LNCAP (cell line): ENCODE measurements at regions not wholly inside any gene's neighbourhood (a gene's known extent, or its start where the extent isn't known, plus 50 kb on each side); places are given as distances from the start of the nearest gene placed in this dataset.

Experiments used
- TF ChIP-seq, protein P1 (sequence below): fragments of 450-650 bp; IDR thresholded peaks from 2 replicates; pipeline ENCODE4 v1.5.1; 2017; ENCODE audit warnings: mild to moderate bottlenecking

DNA sequence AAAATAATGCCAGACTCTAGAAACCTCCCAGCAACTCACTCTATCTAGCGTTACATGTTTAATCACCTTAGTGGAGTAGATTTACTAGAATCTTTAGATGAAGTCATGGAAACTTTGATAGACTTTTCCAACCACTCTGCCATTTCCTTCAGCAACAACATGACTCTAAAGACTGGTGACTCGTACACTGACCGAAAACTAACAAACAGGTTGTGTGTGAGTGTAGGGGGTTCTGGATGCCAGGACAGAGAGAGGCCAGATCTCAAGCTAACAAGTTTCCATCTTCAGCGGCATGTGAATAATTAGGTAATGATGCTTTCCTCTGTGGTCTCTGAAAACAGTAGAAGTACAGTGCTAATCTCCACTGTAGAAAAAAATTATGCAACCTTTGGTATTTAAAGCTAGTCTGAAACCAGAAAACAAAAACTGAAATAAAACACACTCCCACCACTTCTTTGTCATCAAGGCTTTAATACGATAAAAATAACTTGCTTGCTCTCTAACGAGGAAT is 286.4 kb downstream of the PRDM5 start:
- TF ChIP-seq, protein P1, sequence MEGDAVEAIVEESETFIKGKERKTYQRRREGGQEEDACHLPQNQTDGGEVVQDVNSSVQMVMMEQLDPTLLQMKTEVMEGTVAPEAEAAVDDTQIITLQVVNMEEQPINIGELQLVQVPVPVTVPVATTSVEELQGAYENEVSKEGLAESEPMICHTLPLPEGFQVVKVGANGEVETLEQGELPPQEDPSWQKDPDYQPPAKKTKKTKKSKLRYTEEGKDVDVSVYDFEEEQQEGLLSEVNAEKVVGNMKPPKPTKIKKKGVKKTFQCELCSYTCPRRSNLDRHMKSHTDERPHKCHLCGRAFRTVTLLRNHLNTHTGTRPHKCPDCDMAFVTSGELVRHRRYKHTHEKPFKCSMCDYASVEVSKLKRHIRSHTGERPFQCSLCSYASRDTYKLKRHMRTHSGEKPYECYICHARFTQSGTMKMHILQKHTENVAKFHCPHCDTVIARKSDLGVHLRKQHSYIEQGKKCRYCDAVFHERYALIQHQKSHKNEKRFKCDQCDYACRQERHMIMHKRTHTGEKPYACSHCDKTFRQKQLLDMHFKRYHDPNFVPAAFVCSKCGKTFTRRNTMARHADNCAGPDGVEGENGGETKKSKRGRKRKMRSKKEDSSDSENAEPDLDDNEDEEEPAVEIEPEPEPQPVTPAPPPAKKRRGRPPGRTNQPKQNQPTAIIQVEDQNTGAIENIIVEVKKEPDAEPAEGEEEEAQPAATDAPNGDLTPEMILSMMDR: no peak

DNA sequence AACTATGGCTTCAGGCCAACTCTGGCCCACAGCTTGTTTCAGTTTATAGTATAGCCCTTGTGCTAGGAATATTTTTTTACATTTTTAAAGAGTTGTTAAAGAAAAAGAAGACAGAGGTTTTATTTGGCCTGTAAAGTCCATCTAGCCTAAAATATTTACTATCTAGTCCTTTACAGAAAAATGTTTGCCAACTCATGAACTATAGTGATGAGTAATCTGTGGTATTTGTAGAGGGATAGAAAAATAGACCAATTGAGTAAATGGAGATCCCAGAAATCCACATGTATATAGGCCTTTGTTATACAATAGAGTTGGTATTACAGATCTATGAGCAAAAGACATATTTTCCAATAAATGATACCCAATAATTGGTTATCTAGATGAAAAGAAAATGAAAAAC is 288.7 kb downstream of the PRDM5 start:
- TF ChIP-seq, protein P1: no peak

DNA sequence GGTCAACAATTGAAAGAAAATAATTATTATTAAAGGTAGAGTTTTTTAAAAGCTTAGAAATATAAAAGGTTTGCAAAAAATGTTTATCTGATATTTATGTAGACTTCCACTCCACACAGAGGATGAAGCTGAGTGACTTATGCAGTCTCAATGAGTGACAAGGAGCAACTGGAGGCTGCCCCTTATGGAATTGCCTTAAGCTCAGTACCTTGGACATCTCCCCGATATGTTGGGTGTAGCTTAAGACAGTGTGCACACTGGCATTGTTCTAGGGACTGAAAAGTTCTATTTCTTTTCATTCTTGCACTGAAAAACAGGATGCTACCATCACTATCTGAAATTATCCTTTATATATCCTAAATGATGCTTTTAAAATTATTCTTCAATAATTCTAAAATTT is 292.1 kb downstream of the PRDM5 start:
- TF ChIP-seq, protein P1: no peak

DNA sequence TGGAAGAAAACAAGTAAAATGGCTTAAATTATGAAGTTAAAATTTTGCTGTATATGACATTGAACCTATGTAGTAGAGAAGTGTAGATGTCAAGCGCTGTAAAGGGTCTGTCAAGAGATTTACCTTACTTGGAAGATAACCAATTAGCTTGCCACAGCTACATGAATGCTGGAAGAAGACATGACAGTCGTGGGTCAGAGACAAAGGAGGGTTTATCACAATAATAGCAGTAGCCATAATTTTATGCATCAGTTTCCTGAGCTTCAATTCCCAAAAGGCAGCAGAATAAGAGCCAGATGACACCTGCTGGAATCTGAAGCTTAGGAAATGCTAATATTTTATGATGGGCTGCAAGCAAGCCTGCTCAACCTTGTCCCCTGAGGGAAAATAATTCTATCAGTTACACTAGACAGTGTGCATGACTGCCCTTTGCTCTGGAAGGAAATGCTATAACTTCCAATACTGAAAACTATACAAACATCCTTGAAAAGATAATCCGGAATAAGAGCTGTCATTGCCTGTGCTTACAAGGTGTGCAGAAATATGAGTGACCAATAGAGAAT is 292.9 kb downstream of the PRDM5 start:
- TF ChIP-seq, protein P1: no peak

DNA sequence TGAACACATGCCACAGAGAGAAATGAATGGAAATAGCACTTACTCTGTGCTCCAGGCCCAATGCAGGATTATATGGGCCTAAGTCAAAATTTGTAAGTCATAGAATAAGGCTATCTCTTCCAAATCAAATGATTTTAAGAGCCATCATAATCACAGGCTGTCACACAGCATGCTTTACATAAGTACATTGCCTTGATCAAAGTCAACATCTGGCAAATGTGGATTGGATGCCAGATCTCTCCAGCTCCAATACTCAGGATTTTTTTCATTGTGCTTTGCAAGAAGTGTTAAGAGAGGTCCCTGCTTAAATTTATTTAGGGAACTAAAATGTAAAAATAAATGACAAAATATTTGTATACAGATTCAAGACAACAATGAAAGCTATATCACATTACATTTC is 299.9 kb downstream of the PRDM5 start:
- TF ChIP-seq, protein P1: no peak

DNA sequence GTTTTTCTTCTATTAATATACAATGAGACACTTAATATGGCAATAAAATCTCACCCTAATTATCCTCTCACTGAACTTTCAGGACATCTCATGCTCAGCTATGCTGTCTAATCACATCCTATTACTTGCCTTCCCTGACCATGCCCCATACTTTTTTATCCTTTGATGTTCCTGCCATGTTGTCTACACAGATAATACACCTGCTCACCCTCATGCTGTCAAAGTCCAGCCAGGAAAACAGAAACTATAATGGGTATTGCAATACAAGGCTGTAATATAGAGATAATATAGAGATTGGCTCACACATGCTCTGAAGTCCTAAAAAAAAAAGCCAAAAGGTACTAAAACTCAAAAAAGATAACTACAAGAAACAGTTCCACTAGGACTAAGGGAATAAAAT is 305.4 kb downstream of the PRDM5 start:
- TF ChIP-seq, protein P1: no peak

DNA sequence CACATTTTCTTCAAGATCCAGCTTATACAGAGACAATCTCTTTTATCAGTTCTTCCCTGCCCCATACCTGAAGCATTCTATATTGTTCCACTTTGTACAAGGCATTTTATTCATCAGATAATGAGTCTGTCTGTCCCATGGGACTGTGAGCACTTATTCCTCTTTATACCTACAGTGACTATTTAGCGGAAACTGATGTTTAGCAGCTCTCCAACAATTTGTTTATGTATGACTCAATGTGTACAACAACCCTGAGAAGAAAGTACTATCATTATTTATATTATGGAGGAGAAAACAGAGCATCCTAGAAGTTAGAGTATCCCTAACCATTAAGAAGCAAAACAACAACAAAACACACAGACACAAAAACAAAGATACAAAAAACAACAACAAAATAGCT is 306.5 kb downstream of the PRDM5 start:
- TF ChIP-seq, protein P1: no peak

DNA sequence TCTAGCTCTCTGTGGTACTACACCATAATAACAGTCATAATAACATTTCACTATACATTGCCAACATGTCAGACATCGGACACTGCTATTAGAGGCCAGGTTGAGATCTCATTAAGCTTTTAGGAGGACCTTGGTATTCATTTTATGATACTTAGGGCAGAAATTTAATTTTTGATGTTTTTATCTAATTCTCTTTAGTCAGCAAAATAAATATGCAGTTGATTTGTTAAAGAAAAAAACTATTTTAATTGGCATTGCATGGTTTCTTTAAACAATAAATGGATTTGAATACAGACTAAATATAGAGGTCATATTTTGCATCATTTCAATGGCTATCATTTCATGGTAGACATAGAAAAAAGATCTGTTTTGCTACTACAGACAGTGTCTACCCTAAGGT is 308.7 kb downstream of the PRDM5 start:
- TF ChIP-seq, protein P1: no peak
